GM18505 (cell line): ENCODE measurements at regions not wholly inside any gene's neighbourhood (a gene's known extent, or its start where the extent isn't known, plus 50 kb on each side); places are given as distances from the start of the nearest gene placed in this dataset.
A peak's percentile ranks its signal among the peaks of the same experiment; 100 is the strongest.

Experiments
- ATAC-seq: cut with Tn5 transposase; IDR thresholded peaks from one replicate; pipeline ENCODE4 v1.9.1; 2021; ENCODE audit not compliant: unreplicated experiment
- POLR2A ChIP-seq: IDR thresholded peaks from 4 replicates; pipeline ENCODE4 v1.6.1; 2011; ENCODE audit warnings: borderline replicate concordance; ENCODE audit not compliant: insufficient read depth, insufficient read length; ENCODE audit errors: extremely low read depth

DNA sequence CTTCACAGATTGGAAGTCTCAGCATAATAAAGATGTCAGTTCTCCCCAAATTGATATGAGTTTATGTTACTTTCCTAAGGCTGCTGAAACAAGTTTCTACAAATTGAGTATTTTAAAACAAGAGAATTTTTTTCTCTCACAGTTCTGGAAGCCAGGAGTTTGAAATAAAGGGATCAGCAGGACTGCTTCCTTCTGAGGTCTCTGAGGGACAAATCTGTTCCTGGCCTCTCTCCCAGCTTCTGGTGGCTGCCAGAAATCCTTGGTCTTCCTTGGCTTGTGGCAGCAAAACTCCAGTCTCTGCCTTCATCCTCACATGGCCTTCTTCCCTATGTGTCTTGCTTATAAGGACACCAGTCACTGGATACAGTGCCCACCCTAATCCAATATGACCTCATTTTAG lies 136.1 kb downstream of the TFAP2A start:
- no peak for ATAC-seq

DNA sequence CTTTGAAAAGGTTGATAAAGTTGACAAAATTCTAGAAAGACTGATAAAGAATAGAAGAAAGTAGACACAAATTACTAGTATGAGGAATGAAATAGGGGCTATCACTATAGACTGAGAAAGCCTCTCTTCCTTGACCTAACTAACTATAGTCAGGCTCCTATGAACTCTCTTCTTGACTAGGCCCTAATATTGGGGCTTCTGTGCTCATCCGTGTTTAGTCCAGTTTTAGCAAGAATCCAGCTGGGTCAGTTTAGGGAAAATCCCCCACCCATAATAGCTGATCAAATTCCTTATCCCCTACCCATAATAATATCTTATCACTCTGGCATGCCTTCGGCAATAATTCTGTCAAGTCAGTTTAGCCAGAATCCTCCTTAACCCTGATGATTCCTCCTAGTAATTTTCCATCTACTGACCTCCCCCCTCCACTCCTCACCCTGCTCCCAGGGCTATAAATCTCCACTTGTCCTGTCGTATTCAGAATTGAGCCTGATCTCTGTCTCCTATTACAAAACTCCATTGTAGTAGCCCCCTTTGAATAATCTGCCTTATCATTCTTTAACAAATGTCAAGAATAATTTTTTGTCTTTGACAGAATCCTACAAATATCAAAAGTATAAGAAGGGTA lies 138.1 kb downstream of the TFAP2A start:
- ATAC-seq: no peak
- TF ChIP-seq POLR2A: no peak

More for the DNA sequence above, 136.1 kb downstream of the TFAP2A start:
- TF ChIP-seq POLR2A: no peak

DNA sequence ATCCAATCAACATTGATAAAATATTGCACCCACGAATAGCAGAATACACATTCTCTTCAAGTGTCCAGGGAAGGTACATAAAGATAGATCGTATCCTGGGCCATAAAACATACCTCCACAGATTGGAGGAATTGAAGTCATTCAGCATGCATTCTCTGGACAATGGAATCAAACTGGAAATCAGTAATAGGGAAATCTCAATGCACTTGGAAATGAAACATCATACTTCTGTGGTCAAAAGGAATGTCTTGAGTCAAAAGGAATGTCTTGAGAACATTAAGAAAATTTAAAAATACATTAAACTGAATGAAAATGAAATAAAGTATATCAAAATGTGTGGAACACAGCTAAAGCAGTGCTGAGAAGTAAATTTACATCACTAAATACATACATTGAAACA lies 138.8 kb downstream of the TFAP2A start:
- no peak for TF ChIP-seq POLR2A
- no peak for ATAC-seq

DNA sequence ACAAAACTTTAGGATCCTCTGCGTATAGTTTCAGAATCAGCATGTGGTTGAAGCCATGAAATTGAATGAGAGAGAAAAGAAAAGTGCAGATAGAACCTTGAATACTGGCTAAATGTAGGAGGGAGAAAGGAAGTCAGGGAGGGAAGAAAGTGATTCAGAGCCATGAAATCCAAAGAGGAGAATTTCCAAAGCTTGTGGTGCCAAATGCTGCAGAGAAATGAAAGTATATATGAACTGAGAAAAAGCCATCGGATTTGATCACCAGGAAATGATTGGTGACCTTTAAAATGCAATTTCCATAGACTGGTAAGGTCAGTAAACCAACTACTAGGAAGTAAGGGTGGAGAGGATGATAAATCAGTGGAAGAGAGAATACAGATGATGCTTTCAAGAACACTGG lies 142.3 kb downstream of the TFAP2A start:
- TF ChIP-seq POLR2A: no peak
- ATAC-seq: no peak

DNA sequence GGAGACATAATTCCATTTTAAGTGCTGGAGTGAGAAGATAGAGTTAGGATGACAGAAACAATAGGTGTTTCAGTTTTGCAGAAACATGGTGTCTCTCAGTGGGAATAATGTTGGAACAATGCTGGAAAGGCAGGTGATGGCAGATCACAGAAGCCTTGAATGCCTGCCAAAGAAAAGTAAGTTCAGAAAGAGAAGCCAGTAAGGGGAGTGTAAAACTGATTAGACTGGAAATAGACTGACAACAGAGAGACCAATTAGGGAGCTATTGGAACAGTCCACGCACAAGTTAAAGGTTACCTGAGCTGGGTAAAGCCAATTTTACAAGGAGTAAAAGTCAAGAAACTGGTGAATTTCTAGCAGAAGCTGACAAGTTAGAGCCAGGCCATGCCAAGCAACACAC lies 142.9 kb downstream of the TFAP2A start:
- no peak for ATAC-seq
- TF ChIP-seq POLR2A: no peak

DNA sequence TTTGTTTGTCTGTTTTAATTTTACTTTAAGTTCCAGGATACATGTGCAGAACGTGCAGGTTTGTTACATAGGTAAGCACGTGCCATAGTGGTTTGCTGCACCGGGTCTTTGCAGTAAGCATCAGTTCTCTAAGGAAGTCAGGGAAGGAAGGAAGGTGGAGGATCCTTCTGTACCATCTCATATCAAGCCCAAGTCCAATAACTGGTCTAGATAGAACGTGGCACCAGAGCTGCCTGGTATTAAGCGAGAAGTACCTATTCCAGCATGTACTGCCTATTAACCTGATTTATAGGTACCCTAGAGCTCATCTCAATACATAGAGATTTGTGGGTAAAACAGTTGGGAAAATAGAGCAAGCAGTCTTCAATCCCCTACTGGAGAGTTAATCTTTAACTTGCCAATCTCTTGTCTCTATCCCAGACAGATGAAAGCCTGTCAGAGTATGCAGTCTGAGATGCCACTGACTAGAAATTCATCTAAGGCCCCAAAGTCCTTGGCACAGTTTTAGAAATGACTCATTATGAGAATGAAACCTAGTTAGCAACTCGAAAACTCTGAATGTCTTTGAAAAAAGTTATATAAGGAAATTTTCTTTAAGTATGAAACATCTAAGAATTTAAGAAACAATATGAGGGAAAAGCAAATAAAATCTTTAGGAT lies 144.9 kb downstream of the TFAP2A start:
- ATAC-seq: peak; percentile 73
- no peak for TF ChIP-seq POLR2A

DNA sequence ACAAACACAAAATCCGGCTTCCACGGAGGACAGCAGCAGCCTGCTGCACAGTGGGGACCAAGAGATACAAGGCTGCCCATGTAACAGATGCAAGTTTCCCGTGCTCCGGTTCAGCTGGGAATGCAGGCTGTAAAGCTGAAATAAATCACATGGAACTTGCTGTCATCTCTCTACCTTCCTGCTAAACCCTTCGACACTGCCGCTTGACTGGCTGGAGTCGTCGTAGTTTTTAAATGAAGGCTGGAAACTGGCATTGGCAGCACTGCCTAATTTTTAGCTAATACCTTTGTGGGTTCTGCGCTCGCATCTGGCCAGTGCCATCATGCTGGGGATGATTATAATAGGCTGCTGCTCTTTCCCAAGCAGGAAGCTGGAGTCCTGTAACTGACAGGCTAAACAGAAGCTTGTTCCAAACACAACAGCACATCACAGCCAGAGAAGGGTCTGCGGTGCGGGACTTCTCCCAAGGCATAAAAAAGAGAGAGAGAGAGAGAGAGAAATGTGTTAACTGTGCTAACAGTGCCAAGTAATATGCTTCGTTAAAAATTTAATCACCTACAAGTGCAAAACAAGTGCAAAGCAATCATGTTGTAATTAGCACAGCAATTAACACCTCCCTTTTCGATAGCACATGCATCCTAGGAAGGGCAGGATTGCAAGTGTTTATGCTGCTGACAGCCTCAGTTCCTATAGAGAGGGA lies 146.1 kb downstream of the TFAP2A start:
- no peak for TF ChIP-seq POLR2A
- no peak for ATAC-seq

DNA sequence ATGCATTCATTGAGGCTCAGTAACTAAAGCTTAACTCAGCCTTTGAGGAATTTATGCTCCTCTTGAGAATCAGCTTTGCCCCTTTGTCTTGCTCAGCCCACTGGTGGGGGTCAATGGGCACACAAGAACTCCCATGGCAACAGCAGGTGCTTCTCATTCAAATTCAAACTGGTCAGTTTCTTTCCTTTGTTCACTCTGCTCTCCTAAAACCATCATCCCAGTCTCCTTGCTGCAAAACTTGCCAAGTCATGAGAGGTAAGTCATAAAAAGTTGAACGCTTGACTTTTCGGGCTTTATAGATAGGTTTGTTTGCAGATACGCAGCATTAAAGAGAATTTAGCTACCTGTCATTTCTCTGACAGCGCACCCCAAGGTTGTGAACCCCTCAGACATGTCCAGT lies 146.8 kb downstream of the TFAP2A start:
- no peak for TF ChIP-seq POLR2A
- ATAC-seq: no peak

DNA sequence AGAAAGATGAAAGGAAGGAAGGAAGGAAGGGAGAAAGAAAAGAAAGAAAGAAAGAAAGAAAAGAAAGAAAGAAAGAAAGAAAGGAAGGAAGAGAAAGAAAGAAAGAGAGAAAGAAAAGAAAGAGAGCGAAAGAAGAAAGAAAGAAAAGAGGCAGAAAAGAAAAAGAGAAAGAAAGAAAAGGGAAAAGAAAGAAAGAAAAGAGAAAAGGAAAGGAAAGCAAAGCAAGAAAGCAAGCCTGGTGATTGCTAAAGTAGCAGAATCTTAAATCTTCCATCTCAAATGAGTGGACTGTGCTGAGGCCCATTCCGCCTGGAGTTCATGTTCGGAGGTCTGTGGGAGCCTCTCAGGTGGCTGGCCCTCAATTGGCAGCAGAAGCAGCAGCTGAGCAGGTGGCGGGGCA lies 148.4 kb downstream of the TFAP2A start:
- ATAC-seq: no peak
- no peak for TF ChIP-seq POLR2A

DNA sequence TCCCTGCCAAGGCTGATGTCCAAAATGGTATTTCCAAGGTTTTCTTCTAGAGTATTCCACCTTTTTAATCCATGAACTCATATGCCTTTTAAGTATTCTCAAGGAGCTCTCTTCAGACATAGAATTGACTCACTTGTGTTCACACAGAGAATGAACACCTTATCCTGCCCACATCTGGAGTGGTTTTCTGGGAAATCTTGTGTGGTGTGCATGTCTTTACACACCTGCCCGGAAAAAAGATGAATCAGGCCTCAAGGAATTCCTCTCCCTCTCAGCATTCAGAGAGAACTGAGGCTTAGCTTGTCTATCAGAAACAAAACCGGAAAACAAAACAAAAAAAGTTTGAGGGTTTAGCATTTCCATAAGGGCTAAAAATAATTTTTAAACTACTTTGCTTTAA lies 148.8 kb downstream of the TFAP2A start:
- no peak for ATAC-seq
- TF ChIP-seq POLR2A: no peak

DNA sequence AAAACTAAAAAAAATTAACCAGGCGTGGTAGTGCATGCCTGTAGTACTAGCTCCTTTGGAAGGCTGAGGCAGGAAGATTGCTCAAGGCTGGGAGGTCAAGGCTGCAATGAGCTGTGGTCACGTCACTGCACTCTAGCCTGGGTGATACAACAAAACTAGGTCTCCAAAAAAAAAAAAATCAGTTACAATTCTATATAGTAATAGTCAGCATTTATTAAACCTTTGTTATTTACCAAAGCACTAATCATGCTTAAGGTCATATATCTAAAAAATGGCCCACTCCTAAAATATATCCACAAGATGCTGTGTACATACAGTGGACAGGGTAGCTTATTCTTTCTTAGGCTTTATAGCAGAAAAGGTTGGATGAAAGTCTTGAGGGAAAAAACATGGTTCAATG lies 152.4 kb downstream of the TFAP2A start:
- no peak for ATAC-seq
- no peak for TF ChIP-seq POLR2A

DNA sequence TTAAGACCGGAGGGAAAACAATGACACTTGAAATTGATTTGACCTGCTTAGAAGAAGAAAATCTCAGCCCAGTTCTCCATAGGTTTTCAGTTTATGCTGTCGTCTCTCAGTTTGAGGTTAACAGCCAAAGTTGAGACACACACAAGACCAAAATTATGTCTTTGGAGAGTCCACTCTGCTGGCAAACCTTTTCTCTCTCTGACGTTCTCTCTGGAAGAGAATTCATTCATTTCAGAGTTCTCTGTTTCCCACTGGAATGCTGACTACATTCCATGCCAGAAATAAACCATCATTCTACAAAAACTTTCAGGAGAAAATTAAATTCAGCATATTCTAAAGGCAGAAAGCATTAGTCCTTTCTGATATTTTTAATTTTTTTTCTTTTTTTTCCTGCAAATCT lies 155.2 kb downstream of the TFAP2A start:
- TF ChIP-seq POLR2A: no peak
- ATAC-seq: no peak

DNA sequence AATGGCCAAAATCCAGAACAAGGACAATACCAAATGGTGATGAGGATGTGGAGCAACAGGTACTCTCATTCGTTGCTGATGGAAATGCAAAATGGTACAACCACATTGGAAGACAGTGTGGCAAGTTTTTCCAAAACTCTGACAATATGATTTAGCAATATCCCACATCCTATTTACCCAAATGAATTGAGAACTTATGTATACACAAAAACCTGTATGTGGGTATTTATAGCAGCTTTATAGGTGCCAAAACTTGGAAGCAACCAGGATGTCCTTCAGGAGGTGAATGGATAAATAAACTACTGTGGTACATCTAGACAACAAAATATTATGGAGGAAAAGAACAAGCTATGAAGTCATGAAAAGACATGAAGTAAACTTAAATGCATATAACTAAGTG lies 156.5 kb downstream of the TFAP2A start:
- no peak for TF ChIP-seq POLR2A

DNA sequence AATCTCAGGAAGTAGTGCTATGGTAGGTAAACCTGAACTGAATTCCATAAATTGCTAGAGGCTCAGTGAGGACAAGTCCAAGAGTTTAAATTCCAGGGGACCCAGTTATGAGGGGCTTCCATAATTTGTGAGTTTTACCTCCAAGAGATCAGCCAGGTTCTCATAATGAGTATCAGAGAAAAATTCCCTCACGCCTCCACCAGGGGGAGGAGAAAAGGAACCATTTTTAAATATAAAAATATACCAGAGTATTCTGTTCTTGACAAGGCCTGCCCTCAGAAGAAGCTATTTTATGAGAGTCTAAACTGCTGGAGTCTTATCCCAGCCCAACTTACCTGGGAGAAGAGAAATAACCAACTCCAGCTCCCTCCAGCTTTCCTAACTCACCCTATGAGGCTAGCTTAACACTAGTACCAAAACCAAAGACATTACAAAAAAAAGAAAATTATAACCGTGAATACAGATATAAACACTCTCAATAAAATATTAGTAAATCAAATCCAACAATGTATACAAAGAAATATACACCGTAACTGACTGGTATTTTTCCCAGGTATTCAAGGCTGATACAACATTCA lies 158.7 kb downstream of the TFAP2A start:
- no peak for ATAC-seq
- TF ChIP-seq POLR2A: no peak

More for the DNA sequence above, 156.5 kb downstream of the TFAP2A start:
- ATAC-seq: no peak
